B cell (primary cell): ENCODE measurements at regions not wholly inside any gene's neighbourhood (a gene's known extent, or its start where the extent isn't known, plus 50 kb on each side); places are given as distances from the start of the nearest gene placed in this dataset.

ENCODE experiments used
- CTCF ChIP-seq: fragments of 200-600 bp; IDR thresholded peaks from one replicate; pipeline ENCODE4 v1.8.0; 2022; ENCODE audit warnings: antibody characterized with exemption, mild to moderate bottlenecking
- EZH2 ChIP-seq: IDR thresholded peaks from 2 replicates; pipeline ENCODE4 v1.6.1; 2012; ENCODE audit warnings: borderline replicate concordance, low read depth, mild to moderate bottlenecking, moderate library complexity, low read length; ENCODE audit not compliant: insufficient read depth, poor library complexity, severe bottlenecking

DNA sequence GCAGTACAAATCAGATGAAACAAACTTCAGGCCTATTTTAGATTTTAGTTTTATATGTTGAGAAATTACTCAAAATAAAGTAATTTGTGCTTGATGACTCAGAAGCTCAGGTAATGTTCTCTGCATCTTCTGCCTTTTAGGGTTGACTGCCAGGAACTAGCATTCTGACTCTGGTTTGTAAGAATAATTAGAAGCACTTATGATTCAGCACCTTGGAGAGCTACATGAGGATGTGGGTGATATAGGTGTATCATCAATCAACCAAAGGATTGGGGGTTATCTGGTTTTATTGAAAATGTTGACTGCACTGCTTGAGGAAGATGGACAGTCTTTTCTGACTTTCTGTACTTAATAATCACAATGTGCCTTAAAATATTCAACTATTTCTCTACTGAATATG lies 118.7 kb upstream of the SGCD start:
- TF ChIP-seq CTCF: no peak
- no peak for TF ChIP-seq EZH2
